ENCODE measurements at regions not wholly inside any gene's neighbourhood (a gene's known extent, or its start where the extent isn't known, plus 50 kb on each side); places are given as distances from the start of the nearest gene placed in this dataset.
"Not testable (repeated sequence)": the region's sequence is repeated elsewhere in the genome, so short reads cannot be mapped to it uniquely, and the experiment has no call there.

DNA sequence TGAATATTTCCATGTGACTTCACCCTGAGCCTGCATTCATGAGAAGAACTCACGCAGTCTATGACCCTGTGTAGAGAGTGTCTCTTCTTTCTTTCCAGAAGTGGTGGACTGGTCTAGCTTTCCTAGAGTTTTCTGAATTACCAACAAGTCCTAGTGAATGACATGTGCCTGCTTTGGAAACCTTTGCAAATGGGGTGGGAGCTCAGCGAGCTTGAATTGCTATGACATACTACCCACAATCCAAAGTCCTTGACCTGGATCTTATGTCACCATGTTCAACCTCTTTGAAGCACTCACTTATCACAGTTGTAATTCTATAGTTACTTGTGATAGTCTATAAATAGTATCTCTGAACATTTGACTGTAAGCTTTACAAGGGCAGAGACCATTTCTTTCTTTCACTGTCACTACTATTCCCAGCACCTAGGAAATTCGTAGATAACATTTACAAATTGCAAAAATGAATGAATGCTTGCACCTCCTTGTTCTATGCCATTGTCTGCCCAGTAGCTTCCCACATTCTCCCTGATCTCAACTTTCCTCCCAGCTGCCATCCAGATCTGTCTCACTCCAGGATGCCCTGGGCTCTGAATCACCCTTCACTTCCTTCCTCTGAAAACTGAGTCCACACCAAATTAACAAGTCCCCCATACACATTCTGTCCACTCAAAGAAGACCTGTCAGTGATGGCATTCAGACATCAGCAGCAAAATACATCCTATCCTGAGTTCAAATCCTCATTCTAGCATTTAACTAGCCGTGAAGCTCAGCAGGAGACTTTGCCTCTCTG lies 201.9 kb upstream of the SESN3 start:
- DNase-seq, result no peak

DNA sequence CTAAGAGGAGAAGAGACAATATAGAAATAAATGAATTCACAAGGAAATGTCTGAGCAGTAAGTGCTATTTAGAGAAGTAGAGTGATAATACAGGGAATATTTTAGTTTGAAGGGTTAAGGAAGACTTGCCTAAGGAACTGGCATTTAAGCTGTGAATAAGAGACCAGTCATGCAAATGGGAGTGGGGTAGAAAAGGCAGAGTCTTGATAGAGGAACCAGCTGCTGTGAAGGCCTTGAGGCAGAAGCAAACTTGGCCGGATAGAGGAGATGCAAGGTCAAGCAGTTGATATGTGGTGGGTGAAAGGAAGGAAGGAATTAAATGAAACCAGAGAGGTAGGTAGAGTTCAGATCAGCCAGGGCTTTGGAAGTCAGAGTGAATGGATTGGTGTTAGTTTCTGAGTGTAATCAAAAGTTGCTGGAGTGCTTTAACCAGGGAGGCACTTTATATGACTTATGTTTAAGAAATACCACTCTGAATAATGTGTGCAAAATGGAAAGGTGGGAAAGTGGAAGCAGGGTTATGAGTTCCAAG lies 198.4 kb upstream of the SESN3 start:
- no peak for DNase-seq

DNA sequence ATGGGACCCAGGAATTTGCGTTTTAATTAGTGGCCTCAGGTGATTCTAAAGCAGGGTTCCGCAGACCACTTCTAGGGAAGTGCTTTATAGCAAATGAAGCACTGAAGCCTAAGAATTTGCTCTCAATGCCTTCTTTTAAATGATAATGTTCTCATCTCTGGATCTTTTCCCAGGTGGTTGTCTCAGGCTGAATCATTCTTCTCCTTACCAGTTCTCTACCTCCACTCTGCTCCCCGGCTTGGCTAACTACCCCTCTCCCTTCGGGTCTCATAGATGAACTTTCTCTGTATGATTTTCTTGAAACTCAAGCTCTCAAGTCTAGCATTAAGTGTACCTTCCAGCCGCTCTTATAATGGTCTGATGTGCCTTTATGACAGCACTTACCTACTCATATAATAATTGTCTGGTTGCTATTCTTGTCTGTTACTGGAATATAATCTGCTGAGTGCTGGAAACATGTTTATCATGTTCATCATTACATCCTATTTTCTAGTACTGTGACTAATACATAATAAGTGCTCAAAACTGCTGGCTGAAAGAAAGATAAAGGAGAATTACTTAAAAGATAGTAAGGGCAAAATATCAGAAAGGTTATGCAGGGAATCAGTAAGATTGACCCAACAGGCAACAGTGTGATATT lies 195.9 kb upstream of the SESN3 start:
- no peak for DNase-seq

DNA sequence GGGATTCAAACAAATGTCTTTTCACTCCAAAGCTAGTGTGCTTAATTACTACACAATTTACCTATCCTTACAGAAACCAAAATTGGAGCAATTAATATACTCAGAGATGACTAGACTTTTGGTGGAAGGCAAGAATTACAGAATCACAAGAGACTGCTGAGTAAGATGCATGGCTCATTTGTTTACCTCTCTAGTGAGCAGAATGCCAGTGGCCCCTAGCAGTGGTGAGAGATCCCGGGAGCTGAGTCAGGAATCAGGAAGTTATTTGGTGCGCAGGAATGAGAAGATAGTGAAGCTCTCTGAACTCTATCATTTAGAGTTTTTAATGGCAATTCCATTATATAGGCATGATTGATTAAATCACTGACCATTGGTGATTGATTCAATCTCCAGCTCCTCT lies 188.9 kb upstream of the SESN3 start:
- DNase-seq, result no peak

DNA sequence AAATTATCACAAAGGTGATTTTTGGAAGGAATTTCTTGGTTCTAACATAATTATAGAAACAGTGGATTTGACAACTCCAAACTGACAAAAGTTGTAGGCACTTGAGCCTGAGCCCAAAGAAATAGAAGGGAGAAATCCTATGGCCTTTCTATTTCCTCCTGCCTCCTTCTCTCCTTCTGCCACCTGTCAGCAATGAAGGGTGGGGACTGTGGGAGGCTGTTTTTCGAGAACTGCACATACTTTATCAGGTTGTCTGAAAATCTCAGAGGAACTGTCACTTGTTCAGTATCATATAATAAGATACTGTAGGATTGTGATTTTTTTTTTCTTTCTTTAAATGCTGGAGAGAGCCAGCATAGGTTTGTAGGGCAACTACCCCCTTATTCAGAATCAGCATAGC lies 187.9 kb upstream of the SESN3 start:
- DNase-seq, result no peak

DNA sequence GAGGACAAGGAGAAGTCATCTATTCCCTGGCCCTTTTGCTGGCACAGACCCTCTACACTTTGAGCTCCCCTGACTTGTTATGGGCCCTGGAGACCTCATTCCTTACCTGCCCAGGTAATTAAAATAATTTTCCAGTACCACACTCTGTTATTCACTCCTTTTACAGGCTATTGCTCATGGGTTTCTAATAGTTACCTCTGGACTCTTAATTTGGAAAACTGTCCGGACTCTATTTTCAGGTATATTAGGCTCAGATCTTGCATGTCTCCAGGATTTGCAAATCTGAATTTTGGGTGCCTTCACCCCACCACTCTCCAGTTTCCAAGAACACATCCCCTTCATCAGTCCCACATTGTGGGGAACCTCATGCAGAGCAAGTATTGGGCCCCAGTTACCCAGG lies 186.8 kb upstream of the SESN3 start:
- no peak for DNase-seq

DNA sequence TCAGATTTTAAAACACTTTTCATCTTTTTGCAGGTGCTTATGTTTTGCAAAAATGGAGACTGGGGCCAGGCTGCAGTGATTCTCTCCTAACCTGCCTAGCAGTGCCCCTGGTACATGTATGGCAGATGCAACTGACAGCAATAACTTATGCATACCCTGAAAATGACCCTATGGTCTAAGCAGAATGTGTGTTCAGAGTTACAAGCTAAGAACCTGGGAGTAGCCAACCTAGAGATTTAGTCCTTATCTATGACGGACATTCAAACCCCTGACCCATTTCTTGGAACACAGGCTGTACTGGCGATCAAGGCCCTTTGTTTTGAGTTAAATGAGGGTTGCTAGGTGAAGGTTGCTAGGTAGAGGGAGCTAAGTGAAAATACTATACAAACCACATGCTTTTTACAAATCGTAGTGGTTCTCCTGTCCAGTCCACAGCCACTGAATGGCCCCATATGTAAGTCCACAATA lies 184.9 kb upstream of the SESN3 start:
- DNase-seq, result no peak

DNA sequence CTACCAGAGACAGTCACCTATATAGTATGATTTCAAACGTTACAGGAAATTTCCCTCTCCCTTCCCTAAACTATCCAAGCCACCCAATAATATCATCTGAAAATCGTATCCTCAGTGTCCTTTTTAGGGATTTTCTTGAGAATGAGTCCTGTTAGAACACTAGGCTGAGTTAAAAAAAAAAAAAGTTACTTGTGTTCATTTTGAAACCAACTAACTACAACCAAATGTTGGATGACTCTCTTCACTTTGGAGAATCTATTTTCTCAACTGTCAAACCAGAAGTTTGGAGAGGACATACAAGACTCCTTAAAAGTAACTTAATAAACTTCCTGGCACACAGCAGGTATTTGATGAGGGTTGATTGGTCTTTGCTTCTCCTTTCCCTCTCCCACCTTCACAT lies 183.2 kb upstream of the SESN3 start:
- DNase-seq, result no peak

DNA sequence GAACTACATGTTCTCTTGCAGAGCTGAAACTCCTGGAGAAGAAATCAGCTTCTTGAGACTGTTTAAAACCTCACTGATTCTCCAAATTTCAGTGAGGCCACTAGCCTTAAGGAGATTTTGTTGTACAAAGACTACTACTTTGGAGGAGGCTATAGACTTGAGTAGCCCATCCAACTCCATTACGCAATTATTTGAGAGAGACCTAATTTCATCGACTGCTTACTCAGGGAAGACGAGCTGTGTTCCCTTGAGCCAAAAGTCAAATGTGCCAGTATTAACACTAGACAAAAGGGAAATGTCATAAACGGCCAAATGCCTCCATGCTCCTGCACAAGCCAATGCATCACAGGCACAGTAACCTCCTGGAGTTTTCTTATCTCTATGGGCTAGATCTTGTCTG lies 182.8 kb upstream of the SESN3 start:
- DNase-seq, result no peak

DNA sequence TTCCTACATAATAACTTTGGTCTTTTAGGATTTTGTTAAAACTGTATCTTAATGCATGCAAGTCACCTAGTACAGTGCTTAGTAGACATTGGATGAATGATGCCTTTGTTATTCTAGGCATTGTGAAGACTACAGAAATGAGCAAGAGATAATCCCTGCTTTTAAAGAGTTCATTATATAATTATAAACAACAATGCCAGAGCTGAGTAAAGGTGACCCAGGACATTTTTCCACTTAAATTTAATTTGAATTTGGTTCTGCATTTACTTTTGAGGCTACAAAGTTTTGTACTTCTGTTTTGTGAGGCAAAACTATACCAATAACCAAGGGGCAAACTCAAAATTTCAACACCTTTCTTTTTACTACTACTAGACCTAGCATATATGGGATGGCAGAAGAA lies 182.0 kb upstream of the SESN3 start:
- DNase-seq, result no peak

DNA sequence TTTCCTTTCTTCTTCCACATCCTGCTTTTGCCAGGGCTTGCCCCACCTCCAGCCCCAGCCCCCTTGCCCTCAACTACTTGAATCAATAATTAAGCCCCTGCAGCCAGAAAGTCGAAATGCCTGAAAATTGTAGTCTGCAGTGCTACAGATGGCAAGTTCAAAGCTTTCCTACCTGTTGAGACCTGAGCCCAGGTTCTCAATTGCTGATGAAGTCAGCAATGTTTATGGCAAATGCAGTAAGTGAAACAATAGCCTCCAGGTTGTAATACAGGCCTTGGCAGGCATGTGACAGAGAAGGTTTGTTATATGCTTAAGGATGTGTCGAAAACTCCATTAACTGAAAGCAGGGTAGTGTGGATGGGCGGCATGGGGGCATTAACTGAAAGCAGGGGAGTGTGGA lies 181.1 kb upstream of the SESN3 start:
- DNase-seq, result no peak

DNA sequence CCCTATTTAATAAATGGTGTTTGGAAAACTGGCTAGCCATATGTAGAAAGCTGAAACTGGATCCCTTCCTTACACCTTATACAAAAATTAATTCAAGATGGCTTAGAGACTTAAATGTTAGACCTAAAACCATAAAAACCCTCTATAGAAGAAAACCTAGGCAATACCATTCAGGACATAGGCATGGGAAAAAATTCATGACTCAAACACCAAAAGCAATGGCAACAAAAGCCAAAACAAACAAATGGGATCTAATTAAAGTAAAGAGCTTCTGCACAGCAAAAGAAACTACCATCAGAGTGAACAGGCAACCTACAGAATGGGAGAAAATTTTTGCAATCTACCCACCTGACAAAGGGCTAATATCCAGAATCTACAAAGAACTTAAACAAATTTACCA lies 179.7 kb upstream of the SESN3 start:
- DNase-seq, result not testable (repeated sequence)

DNA sequence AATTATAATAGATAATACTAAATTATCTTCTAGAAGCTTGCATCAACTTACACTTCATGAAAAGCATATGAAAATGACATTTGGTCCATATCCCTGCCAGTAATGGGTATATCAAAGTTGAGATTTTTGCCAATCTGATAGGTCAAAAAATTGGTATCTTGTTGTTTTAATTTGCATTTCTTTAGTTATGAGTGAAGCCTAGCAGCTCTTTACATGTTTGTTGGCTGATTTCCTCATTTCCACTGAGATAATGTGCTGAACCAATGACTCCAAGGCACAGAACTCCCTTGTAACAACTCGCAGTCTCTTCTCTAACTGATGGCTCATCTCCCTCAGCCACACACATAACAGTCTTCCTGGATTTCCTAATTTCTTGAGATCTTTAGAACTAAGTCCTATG lies 175.3 kb upstream of the SESN3 start:
- DNase-seq, result no peak

DNA sequence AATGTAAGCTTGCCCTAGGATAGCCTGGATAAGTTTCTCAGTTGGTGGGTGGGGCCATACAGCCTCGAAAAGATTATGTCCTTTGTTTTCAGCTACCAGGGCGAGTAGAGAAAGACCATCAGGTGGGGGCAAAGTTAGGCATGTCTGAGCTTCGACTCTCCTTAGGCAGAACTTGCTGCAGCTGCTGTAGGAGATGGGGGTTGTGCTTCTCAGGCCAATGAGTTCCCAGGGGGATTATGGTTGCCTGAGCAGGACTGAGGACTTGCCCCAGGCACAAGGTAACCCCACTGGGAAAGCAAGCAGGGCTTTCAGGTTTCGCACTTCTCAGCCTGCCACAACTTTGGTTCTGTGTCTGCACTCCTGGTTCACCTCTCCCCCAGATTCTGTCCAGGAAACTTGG lies 173.4 kb upstream of the SESN3 start:
- no peak for DNase-seq

DNA sequence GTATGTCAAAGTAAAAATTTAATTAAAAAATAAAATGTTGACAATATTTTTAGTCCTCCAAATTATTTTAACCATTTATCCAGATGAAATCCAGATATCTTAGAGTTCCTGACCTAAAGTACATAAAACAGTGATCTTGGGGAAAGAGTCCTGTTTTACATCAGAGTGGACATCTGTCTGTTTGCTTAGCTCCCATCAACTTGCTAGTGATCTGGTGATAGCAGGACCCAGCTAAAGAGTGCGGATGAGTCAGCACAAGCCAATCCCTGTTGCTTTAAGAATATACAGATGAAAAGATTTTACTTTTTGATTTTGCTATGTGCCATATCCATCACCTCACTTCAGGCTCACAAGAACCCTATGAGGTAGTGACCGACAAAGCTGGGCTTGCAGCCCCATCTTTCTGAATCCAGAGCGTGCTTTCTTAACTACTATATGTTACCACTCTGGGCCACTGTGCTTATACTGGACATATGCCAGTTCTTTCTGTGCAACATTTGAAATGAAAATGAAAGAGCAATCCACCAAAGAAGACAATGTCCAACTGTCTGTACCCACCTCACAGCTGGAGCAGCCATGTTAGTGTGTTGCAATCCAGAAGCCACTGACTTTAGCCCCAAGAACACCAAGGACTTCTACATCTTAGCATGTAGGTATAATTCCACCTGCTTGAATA lies 167.6 kb upstream of the SESN3 start:
- no peak for DNase-seq

DNA sequence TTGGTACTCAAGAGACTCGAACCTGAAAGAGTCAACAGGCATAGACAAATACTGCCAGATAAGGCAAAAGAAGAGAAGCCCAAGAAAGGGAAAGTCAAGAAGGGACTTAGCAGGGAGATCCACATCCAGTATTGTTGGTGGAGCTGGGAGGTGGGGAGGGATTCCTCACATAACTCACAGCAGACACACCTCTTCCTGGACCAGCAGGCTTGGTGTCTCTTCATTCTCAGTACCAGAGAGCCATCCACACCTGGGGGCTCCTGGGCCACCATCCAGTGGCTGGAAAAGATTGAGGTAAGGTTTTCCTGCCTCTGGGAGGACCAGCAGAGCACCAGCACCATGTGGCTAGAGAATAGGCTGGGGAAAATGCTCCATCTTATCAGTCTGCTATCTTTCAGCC lies 161.6 kb upstream of the SESN3 start:
- DNase-seq, result no peak

DNA sequence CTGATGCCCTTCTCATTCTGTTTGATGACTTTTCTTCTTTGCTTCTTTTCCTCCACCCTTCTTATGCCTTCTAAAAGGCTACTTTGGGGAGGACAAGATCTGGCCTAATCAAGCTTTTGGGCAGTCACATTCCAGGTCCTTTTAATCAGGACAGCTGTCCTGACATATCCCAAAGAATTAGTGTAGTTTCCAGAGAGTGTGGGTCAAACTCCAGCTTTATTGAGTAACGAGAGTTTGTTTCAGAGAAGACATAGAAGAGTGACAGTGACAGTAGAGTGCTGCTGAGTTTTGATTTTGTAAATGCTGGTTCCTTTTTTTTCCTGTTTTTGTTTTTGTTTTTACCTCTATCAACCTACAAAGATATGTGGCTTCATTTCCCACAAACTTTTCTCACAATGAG lies 158.4 kb upstream of the SESN3 start:
- no peak for DNase-seq

DNA sequence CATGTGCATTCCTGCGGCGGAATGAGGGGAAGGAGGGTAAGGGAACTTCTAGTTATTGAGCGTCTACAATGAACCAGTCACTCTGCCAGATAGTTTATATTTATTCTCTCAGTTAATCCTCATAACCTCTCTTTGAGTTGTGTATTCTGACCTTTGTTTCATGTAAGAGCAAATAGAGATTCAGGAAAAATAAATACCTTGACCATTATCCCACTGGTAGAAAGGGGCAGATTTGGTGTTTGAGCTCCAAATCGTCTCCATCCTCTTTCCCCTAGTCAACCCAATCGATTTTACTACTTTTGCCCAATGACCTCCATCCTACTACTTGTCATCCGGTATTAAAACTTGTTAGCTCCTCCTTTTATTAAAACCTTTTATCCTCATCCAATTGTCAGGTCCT lies 157.1 kb upstream of the SESN3 start:
- no peak for DNase-seq

DNA sequence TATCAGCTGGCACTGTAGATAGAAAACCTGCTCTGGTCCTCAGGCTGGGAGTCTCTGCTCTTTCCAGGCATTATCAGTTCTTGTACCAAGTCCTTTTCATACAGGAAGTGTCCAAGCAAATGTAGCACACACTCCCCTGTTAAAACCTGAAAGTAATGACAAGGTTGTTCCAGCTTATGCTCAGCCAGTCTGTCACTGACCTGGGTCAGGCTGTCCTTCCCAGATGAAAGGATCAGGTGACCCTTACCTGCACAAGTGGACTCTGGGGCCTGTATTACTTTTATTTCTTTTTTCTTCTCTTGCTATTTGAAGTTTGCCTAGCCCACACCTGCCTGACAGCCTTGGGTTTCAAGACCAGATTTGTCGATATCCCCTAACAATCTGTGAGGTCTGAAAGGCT lies 156.3 kb upstream of the SESN3 start:
- DNase-seq, result no peak

DNA sequence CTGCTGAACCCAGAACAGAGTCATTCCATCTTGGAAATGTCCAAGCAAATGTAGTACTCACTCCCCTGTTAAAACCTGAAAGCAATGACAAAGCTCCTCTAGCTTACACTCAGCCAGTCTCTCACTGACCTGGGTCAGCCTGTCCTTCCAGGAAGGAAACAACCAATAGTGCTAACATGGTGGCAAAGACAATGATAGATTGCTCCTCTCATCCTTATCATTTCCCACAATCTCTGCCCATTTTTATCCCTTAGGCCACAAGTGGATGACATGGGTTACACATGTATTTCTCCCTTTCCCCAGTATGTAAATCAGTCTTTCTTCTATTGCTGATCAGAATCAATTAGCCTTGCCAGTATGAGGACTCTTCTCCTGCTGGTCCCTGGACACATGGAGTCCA lies 154.6 kb upstream of the SESN3 start:
- DNase-seq, result no peak

DNA sequence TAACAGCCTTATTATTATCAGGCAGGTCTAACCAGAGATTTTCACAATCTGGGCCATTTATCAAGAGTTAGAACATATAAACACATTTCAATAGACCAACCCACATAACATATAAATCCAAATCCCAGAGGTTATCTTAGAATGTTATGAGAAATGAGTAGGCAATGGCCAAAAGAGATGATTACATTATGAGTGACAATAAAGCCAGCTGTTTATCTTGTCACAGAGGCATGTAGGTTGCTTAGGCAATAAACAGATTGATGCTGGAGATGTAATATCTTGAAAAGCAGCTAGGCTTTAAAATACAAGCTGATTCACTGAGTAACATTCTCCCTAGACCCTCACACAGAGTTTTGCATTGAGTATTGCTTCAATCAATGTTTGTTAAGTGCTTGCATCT lies 148.5 kb upstream of the SESN3 start:
- DNase-seq, result no peak

DNA sequence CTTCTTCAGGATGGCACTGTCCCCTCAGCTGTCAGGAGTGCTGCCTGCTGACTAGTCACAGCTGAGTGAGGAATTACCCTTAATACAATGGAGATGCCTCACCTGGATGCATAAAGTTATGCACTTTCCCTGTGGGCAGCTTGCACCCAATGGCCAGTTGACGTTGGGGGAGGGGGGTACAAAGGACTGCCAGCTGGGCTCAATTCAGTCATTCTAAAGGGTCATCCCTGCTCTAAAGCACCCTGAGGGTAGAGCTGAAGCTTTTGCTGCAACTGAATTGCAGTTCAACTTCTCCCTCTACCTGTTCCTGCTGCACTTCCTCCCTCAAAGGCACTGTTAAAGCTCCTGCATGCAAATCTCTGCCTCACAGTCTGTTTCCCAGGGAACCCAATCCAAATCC lies 147.8 kb upstream of the SESN3 start:
- DNase-seq, result no peak

DNA sequence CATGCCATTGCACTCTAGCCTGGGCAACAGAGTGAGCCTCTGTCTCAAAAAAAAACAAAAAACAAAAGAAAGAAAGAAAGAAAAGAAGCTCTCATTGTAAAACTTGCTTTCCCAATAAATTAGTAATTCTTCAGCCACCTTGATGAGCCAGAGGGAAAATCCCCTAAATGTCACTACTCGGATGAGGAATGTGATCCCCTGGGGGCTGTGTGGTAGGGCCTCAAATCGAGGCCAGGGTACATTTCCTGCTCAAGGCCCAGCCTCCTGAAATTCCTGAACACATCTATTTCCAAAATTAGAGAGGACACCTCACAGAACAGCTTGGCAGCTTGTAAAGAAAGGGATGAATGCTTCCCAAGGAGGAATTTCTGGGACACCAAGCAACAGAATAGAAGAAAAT lies 147.1 kb upstream of the SESN3 start:
- DNase-seq, result no peak

DNA sequence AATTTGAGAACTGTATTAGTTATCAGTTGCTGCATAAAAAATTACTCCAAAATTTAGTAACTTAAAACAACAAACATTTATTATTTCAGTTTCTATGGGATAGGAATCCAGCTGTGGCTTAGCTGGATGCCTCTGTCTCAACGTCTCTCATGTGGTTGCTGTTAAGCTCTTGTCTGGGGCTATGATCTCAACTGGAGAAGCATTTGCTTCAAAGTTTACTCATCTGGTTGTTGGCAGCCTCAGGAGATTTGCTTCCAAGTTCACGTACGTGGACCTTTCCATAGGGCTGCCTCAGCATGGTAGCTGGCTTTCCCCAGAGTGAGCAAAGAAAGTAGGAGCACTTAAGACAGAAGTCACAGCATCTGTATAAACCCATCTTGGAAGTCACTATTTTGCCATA lies 144.9 kb upstream of the SESN3 start:
- DNase-seq, result no peak
